DOHH2 (cell line): ENCODE measurements at regions not wholly inside any gene's neighbourhood (a gene's known extent, or its start where the extent isn't known, plus 50 kb on each side); places are given as distances from the start of the nearest gene placed in this dataset.
"Not testable (repeated sequence)": the region's sequence is repeated elsewhere in the genome, so short reads cannot be mapped to it uniquely, and the experiment has no call there.

Experiments used
- H3F3A ChIP-seq: fragments of 200-600 bp; sonication (generic), shearing (Covaris generic); 2 replicates; pipeline ENCODE4 v1.6.0; 2016; ENCODE audit warnings: antibody characterized with exemption, mild to moderate bottlenecking; ENCODE audit not compliant: control insufficient read depth, insufficient read depth
- H3K27ac ChIP-seq: fragments of 200-600 bp; sonication (generic); 2 replicates; pipeline ENCODE4 v1.5.1; 2014; ENCODE audit warnings: low read depth, mild to moderate bottlenecking, low read length, moderate library complexity
- H3K27me3 ChIP-seq: fragments of 200-600 bp; sonication (generic); 2 replicates; pipeline ENCODE4 v1.6.1; 2014; ENCODE audit warnings: mild to moderate bottlenecking, low read length, mixed read lengths; ENCODE audit not compliant: control insufficient read depth
- H3K36me3 ChIP-seq: fragments of 200-600 bp; sonication (generic); 2 replicates; pipeline ENCODE4 v1.6.1; 2014; ENCODE audit warnings: mild to moderate bottlenecking, low read length, moderate library complexity, mixed read lengths; ENCODE audit not compliant: control insufficient read depth
- H3K4me1 ChIP-seq: fragments of 200-600 bp; sonication (generic); 2 replicates; pipeline ENCODE4 v1.6.1; 2014; ENCODE audit warnings: mild to moderate bottlenecking, low read length, mixed read lengths; ENCODE audit not compliant: control insufficient read depth
- H3K4me2 ChIP-seq: fragments of 200-600 bp; sonication (generic); 2 replicates; pipeline ENCODE4 v1.6.0; 2014; ENCODE audit warnings: mild to moderate bottlenecking, low read length, moderate library complexity
- H3K4me3 ChIP-seq: fragments of 200-600 bp; sonication (generic); 2 replicates; pipeline ENCODE4 v1.5.1; 2014; ENCODE audit warnings: mild to moderate bottlenecking, low read length, mixed read lengths
- H3K79me2 ChIP-seq: fragments of 200-600 bp; sonication (generic); 2 replicates; pipeline ENCODE4 v1.6.1; 2014; ENCODE audit warnings: mild to moderate bottlenecking, low read length, mixed read lengths; ENCODE audit not compliant: control insufficient read depth
- H3K9me2 ChIP-seq: fragments of 200-600 bp; sonication (generic); replicated peaks from 2 replicates; pipeline ENCODE4 v1.6.1; 2014; ENCODE audit warnings: mild to moderate bottlenecking, low read length, mixed read lengths; ENCODE audit not compliant: control insufficient read depth
- H3K9me3 ChIP-seq: fragments of 200-600 bp; sonication (generic); 2 replicates; pipeline ENCODE4 v1.6.1; 2014; ENCODE audit warnings: antibody characterized with exemption, low read length, mixed read lengths; ENCODE audit not compliant: control insufficient read depth, insufficient read depth
- H4K20me1 ChIP-seq: fragments of 200-600 bp; sonication (generic); 2 replicates; pipeline ENCODE4 v1.6.0; 2014; ENCODE audit warnings: low read depth, mild to moderate bottlenecking, antibody characterized with exemption, low read length, moderate library complexity; ENCODE audit not compliant: control insufficient read depth, insufficient read depth

GRCh38 chr21:10359120-10359519 lies 162.3 kb upstream of the TPTE start:
- not testable (repeated sequence) for H3K4me2 ChIP-seq, H4K20me1 ChIP-seq, H3K4me3 ChIP-seq, H3K27ac ChIP-seq, H3K79me2 ChIP-seq, H3K36me3 ChIP-seq, H3K4me1 ChIP-seq, H3K27me3 ChIP-seq, H3F3A ChIP-seq, H3K9me2 ChIP-seq
- H3K9me3 ChIP-seq: peaks cover 23% of the 10 kb centered on the region; the same call in 1 of the 2 replicates

GRCh38 chr21:10359911-10360310 lies 161.5 kb upstream of the TPTE start:
- not testable (repeated sequence) for H3F3A ChIP-seq, H4K20me1 ChIP-seq, H3K9me2 ChIP-seq, H3K27me3 ChIP-seq, H3K4me3 ChIP-seq, H3K4me2 ChIP-seq, H3K79me2 ChIP-seq, H3K4me1 ChIP-seq, H3K36me3 ChIP-seq, H3K27ac ChIP-seq
- H3K9me3 ChIP-seq: peaks cover 22% of the 10 kb centered on the region; the same call in 1 of the 2 replicates

- not testable (repeated sequence) for H3F3A ChIP-seq, H3K4me1 ChIP-seq, H3K4me2 ChIP-seq, H3K9me2 ChIP-seq, H3K27ac ChIP-seq, H4K20me1 ChIP-seq, H3K36me3 ChIP-seq, H3K79me2 ChIP-seq, H3K27me3 ChIP-seq, H3K4me3 ChIP-seq
- H3K9me3 ChIP-seq: peaks cover 17% of the 10 kb centered on the region; the same call in 1 of the 2 replicates
Observed at GRCh38 chr21:10361214-10361736, 160.1 kb upstream of the TPTE start.

GRCh38 chr21:10362816-10363215 lies 158.6 kb upstream of the TPTE start:
- not testable (repeated sequence) for H3K4me2 ChIP-seq, H4K20me1 ChIP-seq, H3K36me3 ChIP-seq, H3F3A ChIP-seq, H3K27ac ChIP-seq, H3K4me1 ChIP-seq, H3K27me3 ChIP-seq, H3K79me2 ChIP-seq, H3K4me3 ChIP-seq, H3K9me2 ChIP-seq
- H3K9me3 ChIP-seq: peaks cover 17% of the 10 kb centered on the region; the same call in 1 of the 2 replicates

GRCh38 chr21:10363321-10363720 lies 158.1 kb upstream of the TPTE start:
- not testable (repeated sequence) for H3K4me1 ChIP-seq, H3K79me2 ChIP-seq, H3F3A ChIP-seq, H3K9me2 ChIP-seq, H3K27ac ChIP-seq, H4K20me1 ChIP-seq, H3K36me3 ChIP-seq, H3K4me2 ChIP-seq, H3K4me3 ChIP-seq, H3K27me3 ChIP-seq
- peaks cover 17% of the 10 kb centered on the region; the same call in 1 of the 2 replicates for H3K9me3 ChIP-seq

- not testable (repeated sequence) for H3K9me2 ChIP-seq, H3K27me3 ChIP-seq, H4K20me1 ChIP-seq, H3K27ac ChIP-seq, H3K36me3 ChIP-seq, H3K4me3 ChIP-seq, H3K4me2 ChIP-seq, H3K4me1 ChIP-seq, H3F3A ChIP-seq, H3K79me2 ChIP-seq
- peaks cover 11% of the 10 kb centered on the region; the same call in 1 of the 2 replicates for H3K9me3 ChIP-seq
Observed at GRCh38 chr21:10366210-10366609, 155.2 kb upstream of the TPTE start.

GRCh38 chr21:10367586-10367985 lies 153.8 kb upstream of the TPTE start:
- H3K27me3 ChIP-seq, H4K20me1 ChIP-seq, H3F3A ChIP-seq, H3K27ac ChIP-seq, H3K9me2 ChIP-seq, H3K4me1 ChIP-seq, H3K4me3 ChIP-seq, H3K79me2 ChIP-seq, H3K36me3 ChIP-seq, H3K4me2 ChIP-seq, H3K9me3 ChIP-seq: not testable (repeated sequence)

- H3F3A ChIP-seq: not testable (repeated sequence)
Observed at GRCh38 chr21:10368323-10368798, 153.0 kb upstream of the TPTE start.

More at GRCh38 chr21:10368323-10368798, 153.0 kb upstream of the TPTE start:
- H3K9me2 ChIP-seq, H3K4me1 ChIP-seq, H3K4me2 ChIP-seq, H4K20me1 ChIP-seq, H3K79me2 ChIP-seq, H3K27ac ChIP-seq, H3K36me3 ChIP-seq, H3K27me3 ChIP-seq, H3K9me3 ChIP-seq, H3K4me3 ChIP-seq: not testable (repeated sequence)
